ENCODE measurements at regions not wholly inside any gene's neighbourhood (a gene's known extent, or its start where the extent isn't known, plus 50 kb on each side); places are given as distances from the start of the nearest gene placed in this dataset.

GRCh38 chr22:19648419-19648929, 65.8 kb upstream of the SEPTIN5 start (continued):
- TF ChIP-seq HINFP (tag; conservative IDR thresholded peaks at IDR 0.05; ENCODE audit: low read depth) = no peak
- TF ChIP-seq MXI1 (IDR thresholded peaks at IDR 0.05; ENCODE audit: low read depth, low read length) = peak; percentile 35; the same call in 1 of the 2 replicates
- no peak for TF ChIP-seq SP2 (IDR thresholded peaks at IDR 0.05; ENCODE audit: extremely low read depth, low read depth, low read length, poor library complexity, severe bottlenecking)
- no peak for TF ChIP-seq TSC22D4 (tag; IDR thresholded peaks at IDR 0.05)
- TF ChIP-seq POLR3A (IDR thresholded peaks at IDR 0.05; ENCODE audit: borderline replicate concordance, extremely low read depth, insufficient read depth, insufficient read length) = no peak
- peak; percentile 77; the same call in 1 of the 2 replicates for TF ChIP-seq ZFP30 (CRISPR knock-in tag; IDR thresholded peaks at IDR 0.05; ENCODE audit: borderline replicate concordance)
- TF ChIP-seq FOXJ3 (CRISPR knock-in tag; IDR thresholded peaks at IDR 0.05) = no peak
- TF ChIP-seq KDM2B (CRISPR knock-in tag; IDR thresholded peaks at IDR 0.05) = no peak
- TF ChIP-seq NR2C1 (IDR thresholded peaks at IDR 0.05) = peak; percentile 58
- TF ChIP-seq NR2C1 (tag; IDR thresholded peaks at IDR 0.05) = no peak
- TF ChIP-seq, protein P1, sequence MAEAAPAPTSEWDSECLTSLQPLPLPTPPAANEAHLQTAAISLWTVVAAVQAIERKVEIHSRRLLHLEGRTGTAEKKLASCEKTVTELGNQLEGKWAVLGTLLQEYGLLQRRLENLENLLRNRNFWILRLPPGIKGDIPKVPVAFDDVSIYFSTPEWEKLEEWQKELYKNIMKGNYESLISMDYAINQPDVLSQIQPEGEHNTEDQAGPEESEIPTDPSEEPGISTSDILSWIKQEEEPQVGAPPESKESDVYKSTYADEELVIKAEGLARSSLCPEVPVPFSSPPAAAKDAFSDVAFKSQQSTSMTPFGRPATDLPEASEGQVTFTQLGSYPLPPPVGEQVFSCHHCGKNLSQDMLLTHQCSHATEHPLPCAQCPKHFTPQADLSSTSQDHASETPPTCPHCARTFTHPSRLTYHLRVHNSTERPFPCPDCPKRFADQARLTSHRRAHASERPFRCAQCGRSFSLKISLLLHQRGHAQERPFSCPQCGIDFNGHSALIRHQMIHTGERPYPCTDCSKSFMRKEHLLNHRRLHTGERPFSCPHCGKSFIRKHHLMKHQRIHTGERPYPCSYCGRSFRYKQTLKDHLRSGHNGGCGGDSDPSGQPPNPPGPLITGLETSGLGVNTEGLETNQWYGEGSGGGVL (CRISPR knock-in tag; IDR thresholded peaks at IDR 0.05) = no peak
- TF ChIP-seq, protein P2, sequence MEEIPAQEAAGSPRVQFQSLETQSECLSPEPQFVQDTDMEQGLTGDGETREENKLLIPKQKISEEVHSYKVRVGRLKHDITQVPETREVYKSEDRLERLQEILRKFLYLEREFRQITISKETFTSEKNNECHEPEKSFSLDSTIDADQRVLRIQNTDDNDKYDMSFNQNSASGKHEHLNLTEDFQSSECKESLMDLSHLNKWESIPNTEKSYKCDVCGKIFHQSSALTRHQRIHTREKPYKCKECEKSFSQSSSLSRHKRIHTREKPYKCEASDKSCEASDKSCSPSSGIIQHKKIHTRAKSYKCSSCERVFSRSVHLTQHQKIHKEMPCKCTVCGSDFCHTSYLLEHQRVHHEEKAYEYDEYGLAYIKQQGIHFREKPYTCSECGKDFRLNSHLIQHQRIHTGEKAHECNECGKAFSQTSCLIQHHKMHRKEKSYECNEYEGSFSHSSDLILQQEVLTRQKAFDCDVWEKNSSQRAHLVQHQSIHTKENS (CRISPR knock-in tag; IDR thresholded peaks at IDR 0.05) = no peak
- TF ChIP-seq U2AF2 (optimal IDR thresholded peaks at IDR 0.05; ENCODE audit: low read depth, low read length) = no peak
- TF ChIP-seq ZNF830 (CRISPR knock-in tag; IDR thresholded peaks at IDR 0.05) = no peak
- TF ChIP-seq, protein P3, sequence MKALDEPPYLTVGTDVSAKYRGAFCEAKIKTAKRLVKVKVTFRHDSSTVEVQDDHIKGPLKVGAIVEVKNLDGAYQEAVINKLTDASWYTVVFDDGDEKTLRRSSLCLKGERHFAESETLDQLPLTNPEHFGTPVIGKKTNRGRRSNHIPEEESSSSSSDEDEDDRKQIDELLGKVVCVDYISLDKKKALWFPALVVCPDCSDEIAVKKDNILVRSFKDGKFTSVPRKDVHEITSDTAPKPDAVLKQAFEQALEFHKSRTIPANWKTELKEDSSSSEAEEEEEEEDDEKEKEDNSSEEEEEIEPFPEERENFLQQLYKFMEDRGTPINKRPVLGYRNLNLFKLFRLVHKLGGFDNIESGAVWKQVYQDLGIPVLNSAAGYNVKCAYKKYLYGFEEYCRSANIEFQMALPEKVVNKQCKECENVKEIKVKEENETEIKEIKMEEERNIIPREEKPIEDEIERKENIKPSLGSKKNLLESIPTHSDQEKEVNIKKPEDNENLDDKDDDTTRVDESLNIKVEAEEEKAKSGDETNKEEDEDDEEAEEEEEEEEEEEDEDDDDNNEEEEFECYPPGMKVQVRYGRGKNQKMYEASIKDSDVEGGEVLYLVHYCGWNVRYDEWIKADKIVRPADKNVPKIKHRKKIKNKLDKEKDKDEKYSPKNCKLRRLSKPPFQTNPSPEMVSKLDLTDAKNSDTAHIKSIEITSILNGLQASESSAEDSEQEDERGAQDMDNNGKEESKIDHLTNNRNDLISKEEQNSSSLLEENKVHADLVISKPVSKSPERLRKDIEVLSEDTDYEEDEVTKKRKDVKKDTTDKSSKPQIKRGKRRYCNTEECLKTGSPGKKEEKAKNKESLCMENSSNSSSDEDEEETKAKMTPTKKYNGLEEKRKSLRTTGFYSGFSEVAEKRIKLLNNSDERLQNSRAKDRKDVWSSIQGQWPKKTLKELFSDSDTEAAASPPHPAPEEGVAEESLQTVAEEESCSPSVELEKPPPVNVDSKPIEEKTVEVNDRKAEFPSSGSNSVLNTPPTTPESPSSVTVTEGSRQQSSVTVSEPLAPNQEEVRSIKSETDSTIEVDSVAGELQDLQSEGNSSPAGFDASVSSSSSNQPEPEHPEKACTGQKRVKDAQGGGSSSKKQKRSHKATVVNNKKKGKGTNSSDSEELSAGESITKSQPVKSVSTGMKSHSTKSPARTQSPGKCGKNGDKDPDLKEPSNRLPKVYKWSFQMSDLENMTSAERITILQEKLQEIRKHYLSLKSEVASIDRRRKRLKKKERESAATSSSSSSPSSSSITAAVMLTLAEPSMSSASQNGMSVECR (CRISPR knock-in tag; IDR thresholded peaks at IDR 0.05) = no peak
- TF ChIP-seq NFIX (CRISPR knock-in tag; IDR thresholded peaks at IDR 0.05; ENCODE audit: low read depth) = no peak
- peak; percentile 97; the same call in 1 of the 2 replicates for TF ChIP-seq DNMT1 (IDR thresholded peaks at IDR 0.05)
- no peak for TF ChIP-seq CBX2 (IDR thresholded peaks at IDR 0.05; ENCODE audit: insufficient read depth, low read length, poor library complexity, severe bottlenecking)
- TF ChIP-seq MECOM (CRISPR knock-in tag; IDR thresholded peaks at IDR 0.05) = no peak
